Epithelial cell of prostate (primary cell): ENCODE measurements at regions not wholly inside any gene's neighbourhood (a gene's known extent, or its start where the extent isn't known, plus 50 kb on each side); places are given as distances from the start of the nearest gene placed in this dataset.
A peak's percentile ranks its signal among the peaks of the same experiment; 100 is the strongest.
"Not testable (repeated sequence)": the region's sequence is repeated elsewhere in the genome, so short reads cannot be mapped to it uniquely, and the experiment has no call there.

Experiments
- DNase-seq: peaks from one replicate; pipeline ENCODE4 v3.0.0-alpha.2; 2011; ENCODE audit warnings: low read depth, low spot score
- H3K27ac ChIP-seq: fragments of 450-650 bp; 2 replicates; pipeline ENCODE4 v1.5.1; 2017; ENCODE audit warnings: mild to moderate bottlenecking

DNA sequence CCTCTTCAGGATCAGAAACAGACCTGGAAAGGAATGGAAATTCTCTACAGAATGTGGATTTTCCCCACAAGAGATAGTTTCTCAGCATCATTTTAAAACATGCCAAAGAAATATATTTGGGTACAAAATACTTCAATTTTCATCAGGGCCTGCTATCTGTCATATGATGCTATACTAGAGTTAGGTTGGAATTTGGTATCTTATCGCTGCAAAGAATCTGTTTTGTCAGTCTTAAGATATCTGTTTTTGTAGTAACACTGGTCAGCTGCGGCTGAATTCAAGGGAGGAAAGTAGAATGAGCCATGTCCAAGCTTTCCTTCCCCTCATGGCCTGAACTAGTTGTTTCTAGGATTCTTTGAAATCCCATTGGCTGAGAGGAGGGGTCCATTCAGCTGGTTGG is 806.4 kb downstream of the KCNA4 start:
- no peak overlapping the region for H3K27ac ChIP-seq
- DNase-seq = no peak

DNA sequence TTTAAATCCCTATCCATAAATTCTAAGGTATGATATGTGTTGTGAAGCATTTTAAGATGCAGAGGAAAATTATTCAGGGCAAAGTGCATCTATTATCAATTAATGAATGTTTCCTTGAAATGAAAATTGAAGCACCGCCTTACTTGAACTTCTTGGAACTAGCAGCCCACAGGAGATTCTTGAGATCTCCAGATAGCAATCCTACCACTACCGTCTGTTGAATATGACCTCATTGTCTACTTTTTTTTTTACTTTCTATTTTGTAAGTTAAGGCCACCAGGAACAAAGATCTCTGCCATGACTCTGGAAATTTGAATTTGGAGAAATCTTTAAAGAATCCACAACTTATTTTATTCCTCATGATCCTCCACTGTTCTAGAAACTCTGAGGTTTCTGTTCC is 808.7 kb downstream of the KCNA4 start:
- no peak for DNase-seq
- no peak overlapping the region for H3K27ac ChIP-seq

DNA sequence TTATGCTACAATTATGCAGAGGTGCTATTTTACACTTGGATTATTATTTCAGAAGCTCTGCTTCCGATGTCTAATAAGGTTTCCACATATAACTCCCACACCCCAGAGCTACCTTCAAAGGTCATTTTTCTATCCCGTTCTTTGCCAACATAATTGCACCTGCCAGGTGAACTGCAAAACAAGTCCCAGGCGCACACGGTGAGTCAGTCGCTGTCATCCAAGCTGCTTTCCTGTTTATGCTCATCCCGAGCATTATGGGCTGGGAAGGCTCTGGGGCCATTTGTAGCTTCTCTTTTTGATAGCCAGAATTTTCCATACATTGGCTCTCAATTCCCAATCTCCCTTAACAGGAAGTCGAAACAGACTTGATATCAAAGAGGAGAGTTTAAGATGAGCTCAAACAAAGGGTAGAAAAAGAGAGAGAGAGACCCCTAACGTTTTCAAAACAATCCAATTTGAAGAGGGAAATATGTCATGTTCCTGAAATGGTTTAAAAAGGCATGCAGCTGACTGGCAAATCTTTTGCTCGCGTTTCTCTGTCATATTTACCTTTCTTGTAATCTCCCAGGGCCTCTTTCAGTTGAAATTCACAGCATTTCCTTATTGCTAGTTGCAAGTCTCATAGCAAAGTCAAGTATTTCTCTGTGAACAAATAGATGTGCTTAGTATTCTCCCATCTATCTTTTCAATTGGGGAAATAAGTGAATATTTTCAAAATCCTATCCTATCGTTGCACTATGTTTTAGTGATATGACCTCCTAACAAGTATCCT is 815.9 kb downstream of the KCNA4 start:
- H3K27ac ChIP-seq = no peak overlapping the region
- DNase-seq = no peak

DNA sequence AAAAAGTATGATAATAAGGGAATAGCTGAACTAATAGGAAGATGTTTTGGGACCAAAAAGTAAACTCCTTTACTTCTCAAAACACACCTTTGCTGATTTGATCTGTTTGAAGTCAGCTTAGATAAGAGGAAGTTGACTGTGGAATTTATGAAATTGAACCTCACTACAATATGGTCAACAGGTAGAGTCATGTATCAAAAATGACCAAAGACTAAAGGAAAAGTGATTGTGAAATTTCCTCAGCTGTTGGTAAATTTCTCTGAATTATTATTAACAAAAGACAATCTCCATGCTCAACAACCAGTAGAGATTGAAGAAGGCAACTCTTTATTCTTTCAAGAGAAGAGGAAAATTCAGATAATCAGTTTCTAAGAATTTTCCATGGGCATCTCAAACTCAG is 826.5 kb downstream of the KCNA4 start:
- no peak for DNase-seq
- H3K27ac ChIP-seq = no peak overlapping the region

DNA sequence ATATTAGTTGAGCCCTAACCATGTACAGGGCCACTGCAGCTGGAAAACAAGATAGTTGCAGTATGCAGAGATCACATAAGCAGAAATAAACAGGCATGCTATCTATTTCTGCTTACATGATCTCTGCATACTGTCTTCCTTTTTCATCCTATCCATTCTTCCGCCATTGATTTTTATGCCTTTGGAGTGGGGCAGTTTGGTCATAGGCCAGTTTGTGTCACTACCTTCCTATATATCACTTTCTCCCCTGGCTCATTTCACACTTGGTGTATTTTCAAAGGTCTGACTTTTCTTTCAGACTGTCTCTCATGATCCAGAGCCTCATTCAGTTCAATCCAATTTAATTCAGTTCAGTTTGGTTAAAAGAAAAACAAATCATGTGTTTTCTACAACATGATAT is 829.6 kb downstream of the KCNA4 start:
- no peak for DNase-seq
- H3K27ac ChIP-seq = no peak overlapping the region

DNA sequence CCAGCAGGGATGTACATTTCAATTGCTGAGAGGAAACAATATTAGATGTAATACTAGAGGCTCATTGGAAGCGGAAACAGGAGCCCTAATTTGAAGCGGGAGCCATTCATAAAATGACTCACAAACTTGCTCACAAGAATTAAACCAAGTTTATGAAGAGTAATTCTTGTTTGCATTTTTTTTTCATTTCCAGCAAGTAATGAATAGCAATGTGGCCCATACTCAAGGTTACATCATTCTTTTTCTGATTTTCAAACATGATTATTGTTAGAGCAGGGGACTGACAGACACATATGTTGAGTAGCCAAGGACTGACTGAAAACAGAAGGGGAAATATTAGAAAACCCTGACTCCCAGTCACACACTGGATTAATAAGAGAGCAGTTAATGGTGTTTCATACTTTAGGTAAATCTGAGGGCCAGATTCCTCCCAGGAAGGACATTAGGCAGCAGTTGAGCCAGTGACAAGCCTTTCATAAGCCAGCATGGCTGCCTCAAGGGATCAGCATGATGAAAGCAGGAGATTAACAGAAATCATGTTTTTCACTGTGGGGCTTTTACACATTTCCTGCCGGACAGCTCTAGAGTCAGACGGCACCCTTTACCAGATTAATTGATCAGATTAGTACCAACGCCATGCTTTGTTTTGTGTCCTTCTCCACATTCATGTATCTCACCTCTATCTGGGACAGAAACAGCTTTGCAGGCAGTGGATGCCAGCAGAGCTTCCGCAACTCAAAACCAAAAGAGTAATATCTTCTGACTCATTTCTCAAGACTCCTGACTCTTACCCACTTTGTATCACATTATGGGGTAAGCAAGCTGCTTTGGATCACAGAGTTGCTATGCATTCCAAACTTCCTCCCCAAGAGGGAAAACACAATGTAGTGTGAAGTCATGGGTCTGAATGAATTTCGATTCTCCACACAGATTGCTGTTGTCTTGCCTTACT is 831.6 kb downstream of the KCNA4 start:
- H3K27ac ChIP-seq = peak overlapping the region; percentile 12

DNA sequence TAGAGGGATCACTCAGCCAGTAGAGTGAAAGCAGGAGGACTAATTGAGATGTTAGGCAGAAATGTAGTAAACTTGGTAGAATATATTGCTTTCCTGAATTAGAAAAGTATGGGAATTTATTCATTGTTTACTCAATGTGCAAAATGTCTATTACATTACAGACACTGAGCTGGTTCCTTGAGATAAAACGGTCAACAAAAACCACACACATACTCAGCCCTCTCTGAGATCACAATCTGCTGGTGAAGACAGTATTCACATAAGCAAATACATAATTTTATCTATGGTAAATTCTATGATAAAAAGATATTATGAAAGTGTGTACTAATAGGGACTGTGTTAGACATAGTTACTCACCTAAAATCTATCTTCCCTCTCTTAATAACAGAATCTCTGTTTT is 833.5 kb downstream of the KCNA4 start:
- DNase-seq = no peak

More for the DNA sequence above, 831.6 kb downstream of the KCNA4 start:
- DNase-seq = peak; percentile 16

DNA sequence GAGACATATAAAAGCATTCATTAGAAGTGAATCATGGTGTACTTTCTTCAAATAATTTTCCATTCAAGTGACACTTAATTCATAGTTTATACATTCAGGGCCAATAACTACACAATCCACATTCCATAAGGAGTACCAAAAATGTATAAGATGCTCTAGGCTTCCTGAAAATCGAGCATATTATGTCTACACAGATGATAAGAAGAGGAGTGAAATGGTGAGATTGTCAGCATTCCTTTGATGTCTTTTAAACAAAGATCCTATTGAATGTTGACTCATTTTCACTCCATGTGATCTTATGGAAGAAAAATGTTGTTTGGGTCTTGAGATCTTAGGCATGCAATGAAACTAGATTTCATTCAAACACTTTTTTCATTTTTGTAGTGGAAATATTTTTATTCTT is 843.2 kb downstream of the KCNA4 start:
- H3K27ac ChIP-seq = peak overlapping the region; percentile 7
- no peak for DNase-seq

More for the DNA sequence above, 833.5 kb downstream of the KCNA4 start:
- no peak overlapping the region for H3K27ac ChIP-seq

DNA sequence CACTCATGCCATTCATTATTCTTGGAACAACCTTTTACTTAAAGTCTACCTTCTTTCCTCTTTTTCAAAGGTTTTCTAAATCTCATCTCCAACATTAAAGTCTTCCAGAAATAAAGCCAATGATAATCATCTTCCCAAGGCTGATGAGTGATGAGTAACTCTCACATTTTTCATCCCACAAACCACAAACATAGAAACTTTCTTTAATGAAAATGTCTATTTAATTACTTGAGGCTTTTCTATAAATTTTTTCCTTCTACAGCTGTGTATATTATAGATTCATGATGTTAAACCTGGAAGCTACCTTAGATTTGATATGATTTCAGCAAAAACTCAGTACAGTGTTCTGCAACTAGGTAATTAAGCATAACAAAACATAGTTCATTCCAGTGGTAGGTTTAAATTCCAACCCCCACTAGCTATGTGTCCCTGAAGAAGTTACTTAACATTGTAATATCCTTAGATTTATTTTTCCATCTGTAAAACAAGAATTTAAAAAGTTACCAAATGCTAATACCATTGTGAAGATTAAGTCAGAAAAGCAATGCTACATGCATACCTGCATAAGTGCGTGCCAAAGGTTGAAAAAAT is 845.4 kb downstream of the KCNA4 start:
- no peak overlapping the region for H3K27ac ChIP-seq
- no peak for DNase-seq

DNA sequence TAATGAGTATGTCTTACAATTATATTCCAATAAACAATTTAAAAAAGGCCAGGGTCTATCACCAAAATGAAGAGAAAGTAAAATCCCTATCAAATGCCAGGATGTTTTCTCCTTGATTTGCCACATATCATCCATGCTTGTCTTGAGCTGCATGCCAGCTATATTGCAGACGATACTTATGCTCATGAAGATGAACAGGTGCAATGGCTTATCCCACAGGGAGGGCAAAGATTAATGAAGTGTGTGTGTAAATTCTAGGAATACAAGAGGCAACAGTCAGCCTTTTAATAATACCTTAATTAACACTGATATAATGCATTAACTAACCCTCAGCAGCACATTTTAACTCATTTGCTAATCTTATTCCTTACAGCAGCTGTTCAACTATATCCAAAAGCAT is 850.5 kb downstream of the KCNA4 start:
- DNase-seq = no peak

DNA sequence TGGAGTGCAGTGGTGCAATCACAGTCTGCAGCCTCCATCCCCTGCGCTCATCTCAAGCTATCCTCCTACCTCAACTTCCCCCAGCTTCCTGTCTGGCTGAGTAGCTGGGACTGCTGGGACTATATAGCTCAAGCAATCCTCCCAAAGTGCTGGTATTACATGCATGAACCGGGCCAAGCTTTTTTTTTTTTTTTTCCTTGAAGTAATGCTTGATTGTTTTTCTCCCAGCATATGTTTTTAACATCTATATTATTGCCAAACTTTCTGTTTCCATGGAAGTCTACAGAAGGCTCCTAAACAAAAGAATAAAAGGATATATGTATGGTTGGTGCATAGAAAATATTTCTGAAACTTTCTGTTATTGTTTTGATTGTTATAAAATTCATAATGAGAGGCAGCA is 853.6 kb downstream of the KCNA4 start:
- H3K27ac ChIP-seq = no peak overlapping the region
- no peak for DNase-seq

More for the DNA sequence above, 850.5 kb downstream of the KCNA4 start:
- no peak overlapping the region for H3K27ac ChIP-seq

DNA sequence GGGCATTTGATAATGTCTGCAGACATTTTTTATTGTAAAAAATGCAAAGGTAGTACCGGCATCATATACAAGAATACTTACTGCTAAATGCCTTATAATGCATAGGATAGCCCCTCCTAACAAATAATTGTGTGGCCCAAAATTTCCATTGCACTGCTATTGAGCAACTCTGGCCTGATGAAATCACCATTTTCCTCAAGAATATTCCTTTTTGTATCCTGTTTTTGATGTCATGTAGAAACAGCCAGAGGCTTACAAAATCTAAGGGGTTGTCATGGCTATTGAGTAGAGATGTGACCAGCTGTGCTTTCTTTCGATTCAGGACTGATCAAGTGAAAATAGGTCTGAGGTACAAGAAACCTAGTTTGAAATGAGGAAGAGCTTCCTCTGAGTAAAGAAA is 854.3 kb downstream of the KCNA4 start:
- DNase-seq = no peak
- no peak overlapping the region for H3K27ac ChIP-seq

DNA sequence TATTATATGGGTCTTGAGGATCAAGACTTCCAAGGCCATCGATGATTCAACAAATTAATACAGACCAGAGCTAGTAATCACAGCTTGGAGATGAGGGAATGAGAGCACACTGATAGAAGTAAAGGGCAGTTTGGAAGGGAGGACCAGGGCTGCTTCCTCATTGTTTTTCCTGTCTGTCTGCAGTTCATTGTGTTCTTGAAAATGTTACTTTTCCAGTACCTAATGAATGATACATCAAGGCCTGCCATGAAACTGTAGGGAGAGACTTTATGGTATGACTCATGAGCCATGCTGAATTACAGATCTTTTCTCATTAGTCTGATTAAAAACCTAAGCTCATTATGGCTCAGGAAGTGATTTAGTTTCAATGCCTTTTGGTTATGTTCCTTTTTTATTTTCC is 855.6 kb downstream of the KCNA4 start:
- H3K27ac ChIP-seq = no peak overlapping the region
- DNase-seq = peak; percentile 36

DNA sequence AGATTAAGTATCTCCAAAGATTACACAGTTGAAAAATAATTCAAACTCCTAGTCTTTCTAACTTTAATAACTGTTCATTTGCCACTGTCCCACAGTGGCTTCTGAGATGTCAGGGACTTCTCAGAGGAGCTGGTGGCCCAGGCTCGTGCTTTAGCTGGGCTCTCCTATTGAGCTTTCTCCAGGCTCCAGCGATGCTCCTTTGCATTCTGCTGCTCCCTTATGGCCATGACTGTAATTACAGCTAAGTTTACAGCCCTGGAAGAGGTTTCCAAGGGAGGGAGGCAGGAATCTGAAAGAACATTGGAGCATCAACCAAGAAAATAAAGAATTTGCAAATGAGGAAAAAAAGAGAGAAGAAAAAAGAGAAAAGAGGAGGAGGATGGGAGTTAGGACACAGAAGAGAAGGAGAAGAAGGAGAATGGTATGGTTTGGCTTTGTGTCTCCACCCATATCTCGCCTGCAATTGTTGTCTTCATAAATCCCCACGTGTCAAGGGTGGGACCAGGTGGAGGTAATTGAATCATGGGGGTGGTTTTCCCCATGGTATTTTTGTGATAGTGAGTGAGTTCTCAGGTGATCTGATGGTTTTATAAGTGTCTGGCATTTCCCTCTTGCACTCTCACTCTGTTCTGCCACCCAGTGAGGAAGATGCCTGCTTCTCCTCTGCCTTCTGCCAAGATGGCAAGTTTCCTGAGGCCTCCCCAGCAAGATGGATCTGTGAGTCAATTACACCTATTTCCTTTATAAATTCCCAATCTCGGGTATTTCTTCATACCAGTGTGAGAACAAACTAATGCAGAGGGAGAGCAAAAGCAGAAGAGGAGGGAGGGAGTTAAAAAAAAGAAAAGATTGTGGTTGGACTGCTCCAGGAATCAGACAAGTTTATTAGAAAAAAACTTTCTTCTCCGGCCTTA is 857.0 kb downstream of the KCNA4 start:
- H3K27ac ChIP-seq = no peak overlapping the region
- DNase-seq = no peak

DNA sequence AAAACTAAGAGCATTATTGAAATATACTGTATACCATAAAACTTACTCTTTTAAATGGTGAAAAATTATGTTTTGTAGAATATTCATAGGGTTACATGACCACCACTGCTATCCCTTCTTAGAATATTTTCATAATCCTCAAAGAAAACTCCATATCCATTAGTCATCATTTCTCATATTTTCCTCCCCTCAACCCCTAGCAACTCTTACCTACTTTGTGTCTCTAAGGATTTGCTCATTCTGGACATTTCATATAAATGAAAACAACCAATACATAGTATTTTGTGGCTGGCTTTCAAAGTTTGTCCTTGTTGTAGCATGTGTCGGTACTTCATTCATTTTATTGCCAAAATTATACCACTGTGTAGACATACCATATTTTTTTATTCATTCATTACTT is 863.8 kb downstream of the KCNA4 start:
- no peak for DNase-seq
- no peak overlapping the region for H3K27ac ChIP-seq

DNA sequence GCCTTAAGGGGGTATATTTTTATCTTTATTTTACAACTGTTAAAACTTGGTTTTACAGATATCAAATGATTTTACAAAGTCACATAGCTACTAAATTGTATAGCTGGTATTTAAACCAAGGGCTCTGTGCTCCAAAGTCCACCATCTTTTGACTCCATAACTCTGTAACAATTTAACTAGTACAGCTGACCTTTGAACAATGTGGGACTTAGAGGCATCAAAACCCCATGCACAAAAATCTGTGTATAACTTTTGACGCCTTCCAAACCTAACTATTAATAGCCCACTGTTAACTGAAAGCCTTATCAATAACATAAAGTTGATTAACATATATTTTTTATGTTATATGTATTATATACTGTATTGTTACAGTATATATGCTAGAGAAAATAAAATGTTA is 874.3 kb downstream of the KCNA4 start:
- not testable (repeated sequence) for H3K27ac ChIP-seq, DNase-seq

DNA sequence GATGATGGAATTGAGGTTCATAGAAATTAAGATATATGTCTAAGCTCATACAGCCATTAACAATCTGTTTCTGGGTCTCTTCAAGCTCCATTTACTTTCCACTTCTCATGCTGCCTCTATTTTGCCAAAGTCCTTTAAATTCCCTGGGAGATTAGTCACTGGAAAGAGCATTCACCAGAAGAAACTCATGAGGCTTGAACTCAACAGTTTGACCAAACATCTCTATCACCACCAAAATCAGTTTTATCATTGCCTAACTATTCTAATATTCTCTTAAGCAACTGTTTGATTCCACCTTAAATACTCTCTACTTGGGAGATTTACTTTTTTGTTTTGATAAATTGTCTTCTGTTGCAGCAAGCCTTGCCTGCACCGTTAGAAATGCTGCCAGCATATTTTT is 881.3 kb downstream of the KCNA4 start:
- DNase-seq = no peak
- H3K27ac ChIP-seq = no peak overlapping the region

DNA sequence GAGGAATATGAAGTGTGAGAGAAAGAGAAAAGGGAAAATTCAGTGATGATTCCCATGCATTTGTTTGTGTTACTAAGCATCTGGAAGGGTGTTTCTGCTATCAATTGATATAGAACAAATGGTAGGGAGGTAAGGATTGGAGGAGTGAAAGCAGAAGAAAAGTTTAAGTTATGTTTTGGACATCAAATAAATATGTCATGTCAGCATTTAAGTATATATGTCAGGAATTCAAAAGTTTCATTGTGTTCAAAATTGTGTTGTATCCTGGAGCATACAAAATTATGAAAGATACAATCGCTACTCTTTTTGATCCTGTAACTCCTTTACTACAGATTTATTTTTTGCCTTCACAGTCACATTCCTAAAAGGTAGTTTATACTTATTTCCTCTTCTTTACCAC is 885.8 kb downstream of the KCNA4 start:
- no peak overlapping the region for H3K27ac ChIP-seq
- no peak for DNase-seq

DNA sequence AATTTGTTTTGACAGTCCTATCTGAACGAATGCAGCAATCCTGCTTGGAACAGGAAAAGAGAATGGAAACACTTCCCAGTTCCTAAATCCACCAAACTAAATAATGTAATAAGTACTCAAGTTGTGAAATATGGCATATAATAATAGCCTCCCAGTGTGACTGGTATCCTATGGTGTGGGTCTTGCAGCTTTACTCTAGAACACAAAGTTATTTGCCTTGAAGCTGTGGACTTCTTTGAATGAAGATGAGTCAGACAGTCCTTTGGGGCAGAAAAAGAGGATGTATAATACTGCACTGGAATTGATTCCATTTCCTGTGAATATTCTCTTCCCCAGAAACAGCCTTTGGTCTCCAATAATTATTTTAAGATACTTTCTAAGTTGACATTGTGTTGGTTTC is 887.0 kb downstream of the KCNA4 start:
- H3K27ac ChIP-seq = no peak overlapping the region
- no peak for DNase-seq

DNA sequence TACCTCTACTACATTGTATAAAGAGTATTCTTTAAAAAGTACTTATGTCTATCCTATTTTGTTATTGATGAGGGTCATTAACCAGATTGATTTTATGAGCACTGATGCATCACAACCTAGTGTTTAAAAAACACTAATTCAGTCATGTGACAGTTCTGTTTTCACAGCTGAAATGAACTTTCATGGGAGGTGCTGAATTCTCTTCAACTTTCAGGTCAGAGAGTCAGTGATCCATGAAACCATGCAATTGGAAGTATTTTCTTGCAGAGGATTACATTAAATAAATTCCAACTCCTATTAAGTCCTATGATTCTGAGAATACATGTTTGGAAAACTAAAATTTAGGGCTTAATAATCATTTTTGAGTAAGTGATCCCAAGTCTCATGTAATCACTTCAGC is 889.4 kb downstream of the KCNA4 start:
- no peak overlapping the region for H3K27ac ChIP-seq

More for the DNA sequence above, 889.4 kb downstream of the KCNA4 start:
- DNase-seq = no peak
